Breast epithelium (tissue), 3 donors: ENCODE measurements at regions not wholly inside any gene's neighbourhood (a gene's known extent, or its start where the extent isn't known, plus 50 kb on each side); places are given as distances from the start of the nearest gene placed in this dataset.

ENCODE experiments used
- POLR2AphosphoS5 ChIP-seq, 3 donors: sonication (generic); formaldehyde crosslinking; IDR thresholded peaks; one replicate each; pipeline ENCODE4 v1.6.1; 2017; ENCODE audit warnings: antibody characterized with exemption in 3 of 3
- TF ChIP-seq, protein P1 (sequence below), 3 donors: fragments of 450-650 bp; IDR thresholded peaks; one replicate each; pipeline ENCODE4 v1.5.1; 2016 to 2017; ENCODE audit warnings: antibody characterized with exemption in 3 of 3, mild to moderate bottlenecking in 3 of 3, moderate library complexity in 3 of 3

DNA sequence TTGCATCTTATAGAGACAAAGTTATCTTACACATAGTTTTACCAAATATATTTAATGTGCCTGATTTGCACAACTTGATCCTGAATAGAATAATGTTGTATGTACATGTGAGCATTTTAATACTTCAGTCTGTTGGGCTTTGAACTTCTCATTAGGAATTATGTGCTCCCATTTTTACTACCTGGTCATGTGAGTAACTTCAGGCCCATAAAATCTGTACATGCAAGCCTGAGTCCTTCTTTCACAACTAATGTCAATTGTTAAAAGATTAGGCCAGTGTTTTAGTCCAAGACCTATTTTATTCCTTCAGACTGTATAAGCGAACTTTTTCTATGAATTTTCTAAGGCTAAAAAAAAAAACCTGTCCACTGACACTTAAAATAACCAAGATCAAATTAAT, 715.4 kb downstream of the CDH8 start:
- TF ChIP-seq, protein P1, sequence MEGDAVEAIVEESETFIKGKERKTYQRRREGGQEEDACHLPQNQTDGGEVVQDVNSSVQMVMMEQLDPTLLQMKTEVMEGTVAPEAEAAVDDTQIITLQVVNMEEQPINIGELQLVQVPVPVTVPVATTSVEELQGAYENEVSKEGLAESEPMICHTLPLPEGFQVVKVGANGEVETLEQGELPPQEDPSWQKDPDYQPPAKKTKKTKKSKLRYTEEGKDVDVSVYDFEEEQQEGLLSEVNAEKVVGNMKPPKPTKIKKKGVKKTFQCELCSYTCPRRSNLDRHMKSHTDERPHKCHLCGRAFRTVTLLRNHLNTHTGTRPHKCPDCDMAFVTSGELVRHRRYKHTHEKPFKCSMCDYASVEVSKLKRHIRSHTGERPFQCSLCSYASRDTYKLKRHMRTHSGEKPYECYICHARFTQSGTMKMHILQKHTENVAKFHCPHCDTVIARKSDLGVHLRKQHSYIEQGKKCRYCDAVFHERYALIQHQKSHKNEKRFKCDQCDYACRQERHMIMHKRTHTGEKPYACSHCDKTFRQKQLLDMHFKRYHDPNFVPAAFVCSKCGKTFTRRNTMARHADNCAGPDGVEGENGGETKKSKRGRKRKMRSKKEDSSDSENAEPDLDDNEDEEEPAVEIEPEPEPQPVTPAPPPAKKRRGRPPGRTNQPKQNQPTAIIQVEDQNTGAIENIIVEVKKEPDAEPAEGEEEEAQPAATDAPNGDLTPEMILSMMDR (IDR thresholded peaks at IDR 0.05), result no peak
- no peak for TF ChIP-seq POLR2AphosphoS5 (IDR thresholded peaks at IDR 0.05)
